ENCODE measurements at regions not wholly inside any gene's neighbourhood (a gene's known extent, or its start where the extent isn't known, plus 50 kb on each side); places are given as distances from the start of the nearest gene placed in this dataset.

- TF ChIP-seq CTCF (conservative IDR thresholded peaks at IDR 0.05) = no peak
- no peak for TF ChIP-seq ZFX (IDR thresholded peaks at IDR 0.05)
- H3K27ac ChIP-seq = no peak overlapping the region
Observed at GRCh38 chr12:127194176-127194575, 1072.8 kb upstream of the TMEM132C start.

DNA sequence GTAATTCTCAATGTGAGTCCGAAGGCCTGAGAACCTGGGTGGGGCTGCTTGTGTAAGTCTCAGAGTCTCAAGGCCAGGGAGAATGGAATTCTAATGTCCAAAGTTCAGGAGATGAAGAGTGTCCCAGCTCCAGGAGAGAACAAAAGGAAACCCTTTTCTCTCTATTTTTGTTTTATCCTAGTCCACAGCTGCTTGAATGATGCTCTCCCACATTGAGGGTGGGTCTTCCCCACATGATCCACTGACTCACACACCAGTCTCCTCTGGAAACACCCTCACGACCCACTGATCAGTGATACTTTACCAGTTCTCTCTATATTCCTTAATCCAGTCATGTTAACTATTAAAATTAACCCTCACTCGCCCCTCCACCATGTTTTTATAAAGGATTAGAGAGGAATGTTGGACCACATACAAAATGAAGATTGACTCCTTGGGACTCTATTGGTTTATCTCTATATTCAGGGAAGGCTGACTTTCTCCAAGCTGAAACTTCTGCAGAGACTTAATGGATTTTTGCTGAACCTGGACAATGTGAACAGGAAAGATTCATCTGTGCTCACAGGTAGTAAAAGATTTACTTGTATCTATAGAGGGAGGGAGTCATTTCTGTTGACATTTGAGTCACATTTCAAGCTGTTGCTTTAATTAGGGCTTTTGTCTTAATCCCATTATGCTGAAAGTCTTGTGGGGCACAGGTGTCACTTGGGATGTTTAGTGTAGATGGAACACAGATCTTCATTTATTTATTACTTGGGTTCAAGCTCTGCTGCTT is 1061.0 kb upstream of the TMEM132C start:
- no peak overlapping the region for H3K27ac ChIP-seq
- no peak for TF ChIP-seq CTCF (conservative IDR thresholded peaks at IDR 0.05)
- TF ChIP-seq ZFX (IDR thresholded peaks at IDR 0.05) = no peak

GRCh38 chr12:127209318-127209717 is 1057.7 kb upstream of the TMEM132C start:
- TF ChIP-seq CTCF (conservative IDR thresholded peaks at IDR 0.05) (no peak), ZFX (IDR thresholded peaks at IDR 0.05) (no peak)
- H3K27ac ChIP-seq = no peak overlapping the region

DNA sequence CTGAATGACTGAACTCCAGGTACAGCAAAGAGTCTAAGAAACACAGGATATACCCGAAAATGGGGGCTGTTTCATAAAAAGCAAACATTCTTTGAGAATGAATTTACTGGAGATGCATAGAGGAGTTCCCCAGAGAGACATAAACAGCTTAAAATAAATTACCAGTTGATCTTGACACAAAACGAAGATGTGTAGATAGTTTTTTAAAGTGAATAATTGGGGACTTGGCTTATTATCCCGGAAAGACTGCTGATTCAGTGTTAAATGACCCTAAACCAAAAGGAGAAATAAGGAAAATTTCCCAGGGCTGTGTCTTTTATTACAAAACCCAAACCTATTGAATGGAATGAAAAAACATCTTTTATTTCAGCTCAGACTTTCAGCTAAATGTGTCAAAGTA is 1052.8 kb upstream of the TMEM132C start:
- TF ChIP-seq CTCF (conservative IDR thresholded peaks at IDR 0.05) = no peak
- no peak for TF ChIP-seq ZFX (IDR thresholded peaks at IDR 0.05)
- H3K27ac ChIP-seq = no peak overlapping the region

DNA sequence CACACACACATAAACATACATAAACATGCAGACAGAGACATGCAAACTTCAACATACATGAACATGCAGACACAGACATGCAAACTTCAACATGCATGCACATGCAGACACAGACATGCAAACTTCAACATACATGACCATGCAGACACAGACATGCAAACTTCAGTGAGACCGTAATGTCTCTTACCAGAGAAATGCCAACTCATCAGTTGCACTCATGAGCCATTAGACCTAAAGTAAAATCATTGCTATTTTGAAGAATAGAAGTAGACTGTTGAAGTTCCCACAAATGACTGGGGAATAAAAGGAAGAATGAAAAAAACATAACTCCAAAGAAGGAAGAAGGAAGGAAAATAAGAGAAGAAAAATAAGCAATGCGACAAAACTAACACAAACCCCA is 1044.0 kb upstream of the TMEM132C start:
- H3K27ac ChIP-seq = no peak overlapping the region
- no peak for TF ChIP-seq ZFX (IDR thresholded peaks at IDR 0.05)
- no peak for TF ChIP-seq CTCF (conservative IDR thresholded peaks at IDR 0.05)

GRCh38 chr12:127223731-127224130 is 1043.2 kb upstream of the TMEM132C start:
- H3K27ac ChIP-seq = no peak overlapping the region
- TF ChIP-seq CTCF (conservative IDR thresholded peaks at IDR 0.05) = no peak
- no peak for TF ChIP-seq ZFX (IDR thresholded peaks at IDR 0.05)

DNA sequence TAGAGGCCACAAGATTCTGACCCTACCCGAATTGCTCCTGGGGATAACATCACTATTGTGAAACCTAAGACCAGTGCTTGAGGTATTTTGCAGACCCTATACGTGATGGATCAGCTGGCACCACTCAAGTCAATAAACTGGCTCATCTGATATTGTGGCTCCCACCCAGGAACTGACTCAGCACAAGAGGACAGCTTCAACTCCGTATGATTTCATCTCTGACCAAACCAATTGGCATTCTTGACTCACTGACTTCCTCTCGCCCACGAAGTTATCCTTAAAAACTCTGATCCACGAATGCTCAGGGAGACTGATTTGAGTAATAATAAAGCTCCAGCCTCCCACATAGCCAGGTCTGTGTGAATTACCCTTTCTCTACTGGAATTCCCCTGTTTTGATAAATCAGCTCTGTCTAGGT is 1036.1 kb upstream of the TMEM132C start:
- no peak overlapping the region for H3K27ac ChIP-seq
- TF ChIP-seq CTCF (conservative IDR thresholded peaks at IDR 0.05) (no peak), ZFX (IDR thresholded peaks at IDR 0.05) (no peak)
